Keratinocyte (primary cell): ENCODE measurements at regions not wholly inside any gene's neighbourhood (a gene's known extent, or its start where the extent isn't known, plus 50 kb on each side); places are given as distances from the start of the nearest gene placed in this dataset.

Experiments
- CTCF ChIP-seq, 3 experiments: IDR thresholded peaks in 1 of 3; conservative IDR thresholded peaks in 1 of 3; optimal IDR thresholded peaks in 1 of 3; 2 replicates in 2 of 3; 3 replicates in 1 of 3; pipeline versions ENCODE3 to v1.5.1; 2011; ENCODE audit warnings: low read length in 3 of 3, mild to moderate bottlenecking in 3 of 3, moderate library complexity in 2 of 3, control low read depth in 1 of 3, inconsistent platforms in 1 of 3; ENCODE audit not compliant: insufficient read depth in 2 of 3; ENCODE audit errors: extremely low read depth in 1 of 3
- EZH2 ChIP-seq: IDR thresholded peaks from one replicate; pipeline ENCODE4 v1.6.1; 2012; ENCODE audit warnings: inconsistent platforms, mild to moderate bottlenecking, low read length, moderate library complexity

DNA sequence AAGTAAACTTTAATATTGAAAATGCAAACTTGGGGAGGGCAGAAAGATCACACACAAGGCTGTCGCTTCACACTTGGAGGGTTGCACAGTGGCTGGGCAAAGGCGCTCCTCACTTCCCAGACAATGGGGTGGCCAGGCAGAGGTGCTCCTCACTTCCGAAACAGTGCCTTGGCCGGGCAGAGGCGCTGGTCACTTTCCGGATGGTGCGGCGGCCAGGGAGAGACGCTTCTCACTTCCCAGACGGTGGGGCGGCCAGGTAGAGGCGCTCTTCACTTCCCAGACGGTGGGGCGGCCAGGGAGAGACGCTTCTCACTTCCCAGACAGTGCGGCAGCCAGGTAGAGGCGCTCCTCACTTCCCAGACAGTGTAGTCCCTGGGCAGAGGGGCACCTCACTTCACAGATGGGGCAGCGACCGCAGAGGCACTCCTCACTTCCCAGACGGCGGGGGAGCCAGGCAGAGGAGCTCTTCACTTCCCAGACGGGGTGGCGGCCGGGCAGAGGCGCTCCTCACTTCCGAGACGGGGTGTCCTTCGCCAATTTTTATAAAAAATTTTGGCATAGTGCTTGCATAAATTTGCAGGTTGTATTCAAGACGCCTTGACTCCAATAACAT lies 140.8 kb upstream of the PZP start:
- TF ChIP-seq CTCF (optimal IDR thresholded peaks at IDR 0.05 in 1 of 3, IDR thresholded peaks at IDR 0.05 in 1 of 3, conservative IDR thresholded peaks at IDR 0.05 in 1 of 3; ENCODE audit: extremely low read depth in 1 of 3, insufficient read depth in 2 of 3, low read length in 3 of 3), result no peak
- TF ChIP-seq EZH2, result no peak
